GM10266 (cell line): ENCODE measurements at regions not wholly inside any gene's neighbourhood (a gene's known extent, or its start where the extent isn't known, plus 50 kb on each side); places are given as distances from the start of the nearest gene placed in this dataset.

Source experiments
- DNase-seq: peaks from one replicate; pipeline ENCODE4 v3.0.0; 2012; ENCODE audit errors: extremely low spot score
- CTCF ChIP-seq: IDR thresholded peaks from 2 replicates; pipeline ENCODE4 v1.5.1; 2012; ENCODE audit warnings: mild to moderate bottlenecking, low read depth; ENCODE audit not compliant: control insufficient read depth, insufficient read depth; ENCODE audit errors: missing control alignments

GRCh38 chr19:27657271-27658051, 1555.5 kb downstream of the UQCRFS1 start:
- DNase-seq = no peak

GRCh38 chr19:27654266-27654990, 1558.5 kb downstream of the UQCRFS1 start:
- TF ChIP-seq CTCF = no peak
- no peak for DNase-seq

More at GRCh38 chr19:27657271-27658051, 1555.5 kb downstream of the UQCRFS1 start:
- no peak for TF ChIP-seq CTCF

GRCh38 chr19:27652796-27653195, 1560.2 kb downstream of the UQCRFS1 start:
- DNase-seq = no peak
- TF ChIP-seq CTCF = no peak

- DNase-seq = no peak
- no peak for TF ChIP-seq CTCF
Observed at GRCh38 chr19:27652281-27652680, 1560.7 kb downstream of the UQCRFS1 start.

- DNase-seq = no peak
- TF ChIP-seq CTCF = no peak
Observed at GRCh38 chr19:27647423-27647822, 1565.5 kb downstream of the UQCRFS1 start.

- DNase-seq = no peak
- no peak for TF ChIP-seq CTCF
Observed at GRCh38 chr19:27635401-27635800, 1577.5 kb downstream of the UQCRFS1 start.

- no peak for DNase-seq
- TF ChIP-seq CTCF = no peak
Observed at GRCh38 chr19:27618006-27618405, 1594.9 kb downstream of the UQCRFS1 start.
